ENCODE measurements at regions not wholly inside any gene's neighbourhood (a gene's known extent, or its start where the extent isn't known, plus 50 kb on each side); places are given as distances from the start of the nearest gene placed in this dataset.

DNA sequence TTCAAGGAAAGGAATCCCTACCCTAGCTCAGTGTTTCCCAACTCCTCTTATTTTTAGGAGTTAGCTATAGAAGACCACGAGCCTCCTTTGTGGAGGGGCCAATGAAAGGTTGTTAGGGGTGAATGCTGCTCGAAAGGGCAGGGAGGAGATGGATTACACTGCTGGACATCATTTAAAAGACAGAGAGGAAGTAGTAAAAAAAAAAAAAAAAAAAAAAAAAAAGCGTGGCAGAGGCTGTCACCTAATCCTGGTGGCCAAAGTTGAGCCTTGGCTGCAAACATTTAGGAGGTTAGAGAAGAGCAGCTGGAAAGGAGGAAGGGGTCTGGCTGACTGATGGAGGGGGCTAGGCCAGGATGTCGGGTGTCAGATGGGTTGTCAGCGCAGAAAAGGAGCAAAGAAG lies 139.0 kb upstream of the KLF7 start:
- SMC1A ChIA-PET (ENCODE audit: uncharacterized antibody, unreplicated experiment) = interaction anchor here (0.6 to 1.8 kb wide), 2 partner anchors 11 to 16 kb away, joined by 3 to 5 read pairs; no protein-coding TSS in a partner anchor
- no peaks in the 10 kb centered on the region for H3K36me3 ChIP-seq (ENCODE audit: control insufficient read depth in 2 of 2, insufficient read depth in 2 of 2, low read length in 1 of 2)
- BruUV-seq (replicated peaks) = no TSS peak
- POLR2A ChIA-PET = interaction anchor here (0.6 kb wide), 1 partner anchor 26 kb away, joined by 6 read pairs; no protein-coding TSS in a partner anchor
- CTCF ChIA-PET = no interaction called here
- H3K4me3 ChIP-seq = no peak overlapping the region
- H3K4me1 ChIP-seq (ENCODE audit: control insufficient read depth, insufficient read depth, low read length) = no peaks in the 10 kb centered on the region
- H3K9me3 ChIP-seq (replicated peaks; ENCODE audit: control insufficient read depth, insufficient read depth, low read length) = no peaks in the 10 kb centered on the region
- H2AFZ ChIP-seq (ENCODE audit: control insufficient read depth, low read depth, low read length) = no peak overlapping the region
- H4K20me1 ChIP-seq (ENCODE audit: control insufficient read depth, insufficient read depth) = no peaks in the 10 kb centered on the region
- H3K27me3 ChIP-seq (replicated peaks in 1 of 2; ENCODE audit: control insufficient read depth in 2 of 2, insufficient read depth in 2 of 2, low read length in 1 of 2) = no peaks in the 10 kb centered on the region
- DNase-seq (ENCODE audit: low read depth, low spot score) (no peak), ATAC-seq (no peak), FAIRE-seq (no peak)
- no peak overlapping the region for H3K9ac ChIP-seq (ENCODE audit: control insufficient read depth, insufficient read depth, low read length)
- TF ChIP-seq POU2F2 (IDR thresholded peaks at IDR 0.05; ENCODE audit: borderline replicate concordance, low read depth, low read length) (no peak), JUND (IDR thresholded peaks at IDR 0.05; ENCODE audit: low read depth, low read length) (no peak), JUNB (IDR thresholded peaks at IDR 0.05) (no peak), BHLHE40 (IDR thresholded peaks at IDR 0.05; ENCODE audit: borderline replicate concordance in 1 of 2, low read depth in 2 of 2, low read length in 1 of 2) (no peak)
- TF ChIP-seq, protein P1, sequence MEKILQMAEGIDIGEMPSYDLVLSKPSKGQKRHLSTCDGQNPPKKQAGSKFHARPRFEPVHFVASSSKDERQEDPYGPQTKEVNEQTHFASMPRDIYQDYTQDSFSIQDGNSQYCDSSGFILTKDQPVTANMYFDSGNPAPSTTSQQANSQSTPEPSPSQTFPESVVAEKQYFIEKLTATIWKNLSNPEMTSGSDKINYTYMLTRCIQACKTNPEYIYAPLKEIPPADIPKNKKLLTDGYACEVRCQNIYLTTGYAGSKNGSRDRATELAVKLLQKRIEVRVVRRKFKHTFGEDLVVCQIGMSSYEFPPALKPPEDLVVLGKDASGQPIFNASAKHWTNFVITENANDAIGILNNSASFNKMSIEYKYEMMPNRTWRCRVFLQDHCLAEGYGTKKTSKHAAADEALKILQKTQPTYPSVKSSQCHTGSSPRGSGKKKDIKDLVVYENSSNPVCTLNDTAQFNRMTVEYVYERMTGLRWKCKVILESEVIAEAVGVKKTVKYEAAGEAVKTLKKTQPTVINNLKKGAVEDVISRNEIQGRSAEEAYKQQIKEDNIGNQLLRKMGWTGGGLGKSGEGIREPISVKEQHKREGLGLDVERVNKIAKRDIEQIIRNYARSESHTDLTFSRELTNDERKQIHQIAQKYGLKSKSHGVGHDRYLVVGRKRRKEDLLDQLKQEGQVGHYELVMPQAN (conservative IDR thresholded peaks at IDR 0.05) = no peak
- TF ChIP-seq, protein P2, sequence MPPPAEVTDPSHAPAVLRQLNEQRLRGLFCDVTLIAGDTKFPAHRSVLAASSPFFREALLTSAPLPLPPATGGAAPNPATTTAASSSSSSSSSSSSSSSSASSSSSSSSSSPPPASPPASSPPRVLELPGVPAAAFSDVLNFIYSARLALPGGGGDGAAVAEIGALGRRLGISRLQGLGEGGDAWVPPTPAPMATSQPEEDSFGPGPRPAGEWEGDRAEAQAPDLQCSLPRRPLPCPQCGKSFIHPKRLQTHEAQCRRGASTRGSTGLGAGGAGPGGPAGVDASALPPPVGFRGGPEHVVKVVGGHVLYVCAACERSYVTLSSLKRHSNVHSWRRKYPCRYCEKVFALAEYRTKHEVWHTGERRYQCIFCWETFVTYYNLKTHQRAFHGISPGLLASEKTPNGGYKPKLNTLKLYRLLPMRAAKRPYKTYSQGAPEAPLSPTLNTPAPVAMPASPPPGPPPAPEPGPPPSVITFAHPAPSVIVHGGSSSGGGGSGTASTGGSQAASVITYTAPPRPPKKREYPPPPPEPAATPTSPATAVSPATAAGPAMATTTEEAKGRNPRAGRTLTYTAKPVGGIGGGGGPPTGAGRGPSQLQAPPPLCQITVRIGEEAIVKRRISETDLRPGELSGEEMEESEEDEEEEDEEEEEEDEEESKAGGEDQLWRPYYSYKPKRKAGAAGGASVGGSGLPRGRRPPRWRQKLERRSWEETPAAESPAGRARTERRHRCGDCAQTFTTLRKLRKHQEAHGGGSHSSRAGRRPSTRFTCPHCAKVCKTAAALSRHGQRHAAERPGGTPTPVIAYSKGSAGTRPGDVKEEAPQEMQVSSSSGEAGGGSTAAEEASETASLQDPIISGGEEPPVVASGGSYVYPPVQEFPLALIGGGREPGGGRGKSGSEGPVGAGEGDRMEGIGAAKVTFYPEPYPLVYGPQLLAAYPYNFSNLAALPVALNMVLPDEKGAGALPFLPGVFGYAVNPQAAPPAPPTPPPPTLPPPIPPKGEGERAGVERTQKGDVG (CRISPR knock-in tag; IDR thresholded peaks at IDR 0.05) = no peak
- TF ChIP-seq, protein P3, sequence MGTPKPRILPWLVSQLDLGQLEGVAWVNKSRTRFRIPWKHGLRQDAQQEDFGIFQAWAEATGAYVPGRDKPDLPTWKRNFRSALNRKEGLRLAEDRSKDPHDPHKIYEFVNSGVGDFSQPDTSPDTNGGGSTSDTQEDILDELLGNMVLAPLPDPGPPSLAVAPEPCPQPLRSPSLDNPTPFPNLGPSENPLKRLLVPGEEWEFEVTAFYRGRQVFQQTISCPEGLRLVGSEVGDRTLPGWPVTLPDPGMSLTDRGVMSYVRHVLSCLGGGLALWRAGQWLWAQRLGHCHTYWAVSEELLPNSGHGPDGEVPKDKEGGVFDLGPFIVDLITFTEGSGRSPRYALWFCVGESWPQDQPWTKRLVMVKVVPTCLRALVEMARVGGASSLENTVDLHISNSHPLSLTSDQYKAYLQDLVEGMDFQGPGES (IDR thresholded peaks at IDR 0.05) = no peak
- TF ChIP-seq, protein P4, sequence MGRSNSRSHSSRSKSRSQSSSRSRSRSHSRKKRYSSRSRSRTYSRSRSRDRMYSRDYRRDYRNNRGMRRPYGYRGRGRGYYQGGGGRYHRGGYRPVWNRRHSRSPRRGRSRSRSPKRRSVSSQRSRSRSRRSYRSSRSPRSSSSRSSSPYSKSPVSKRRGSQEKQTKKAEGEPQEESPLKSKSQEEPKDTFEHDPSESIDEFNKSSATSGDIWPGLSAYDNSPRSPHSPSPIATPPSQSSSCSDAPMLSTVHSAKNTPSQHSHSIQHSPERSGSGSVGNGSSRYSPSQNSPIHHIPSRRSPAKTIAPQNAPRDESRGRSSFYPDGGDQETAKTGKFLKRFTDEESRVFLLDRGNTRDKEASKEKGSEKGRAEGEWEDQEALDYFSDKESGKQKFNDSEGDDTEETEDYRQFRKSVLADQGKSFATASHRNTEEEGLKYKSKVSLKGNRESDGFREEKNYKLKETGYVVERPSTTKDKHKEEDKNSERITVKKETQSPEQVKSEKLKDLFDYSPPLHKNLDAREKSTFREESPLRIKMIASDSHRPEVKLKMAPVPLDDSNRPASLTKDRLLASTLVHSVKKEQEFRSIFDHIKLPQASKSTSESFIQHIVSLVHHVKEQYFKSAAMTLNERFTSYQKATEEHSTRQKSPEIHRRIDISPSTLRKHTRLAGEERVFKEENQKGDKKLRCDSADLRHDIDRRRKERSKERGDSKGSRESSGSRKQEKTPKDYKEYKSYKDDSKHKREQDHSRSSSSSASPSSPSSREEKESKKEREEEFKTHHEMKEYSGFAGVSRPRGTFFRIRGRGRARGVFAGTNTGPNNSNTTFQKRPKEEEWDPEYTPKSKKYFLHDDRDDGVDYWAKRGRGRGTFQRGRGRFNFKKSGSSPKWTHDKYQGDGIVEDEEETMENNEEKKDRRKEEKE (IDR thresholded peaks at IDR 0.05) = no peak
- TF ChIP-seq, protein P5, sequence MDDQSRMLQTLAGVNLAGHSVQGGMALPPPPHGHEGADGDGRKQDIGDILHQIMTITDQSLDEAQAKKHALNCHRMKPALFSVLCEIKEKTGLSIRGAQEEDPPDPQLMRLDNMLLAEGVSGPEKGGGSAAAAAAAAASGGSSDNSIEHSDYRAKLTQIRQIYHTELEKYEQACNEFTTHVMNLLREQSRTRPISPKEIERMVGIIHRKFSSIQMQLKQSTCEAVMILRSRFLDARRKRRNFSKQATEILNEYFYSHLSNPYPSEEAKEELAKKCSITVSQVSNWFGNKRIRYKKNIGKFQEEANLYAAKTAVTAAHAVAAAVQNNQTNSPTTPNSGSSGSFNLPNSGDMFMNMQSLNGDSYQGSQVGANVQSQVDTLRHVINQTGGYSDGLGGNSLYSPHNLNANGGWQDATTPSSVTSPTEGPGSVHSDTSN (IDR thresholded peaks at IDR 0.05; ENCODE audit: insufficient replicate concordance, low read depth, low read length) = no peak
- in situ Hi-C loops (cut with MboI) (no loop called here), intact Hi-C loops (cut with micrococcal nuclease; ENCODE audit: unreplicated experiment) (no loop called here)
- H3K4me2 ChIP-seq (ENCODE audit: control insufficient read depth, insufficient read depth) = no peak overlapping the region
- H3K27ac ChIP-seq (ENCODE audit: control insufficient read depth, insufficient read depth) = no peak overlapping the region
- WGBS (ENCODE audit: insufficient coverage, insufficient replicate concordance, low lambda C conversion rate, missing lambda C conversion rate) = 50% methylated on average over 5 of the region's 5 CpGs
- RAD21 ChIA-PET (ENCODE audit: unreplicated experiment) = no interaction called here
- no peaks in the 10 kb centered on the region for H3K79me2 ChIP-seq (ENCODE audit: control insufficient read depth, insufficient read depth, low read length)

All from GM12878 (cell line).